ENCODE measurements at regions not wholly inside any gene's neighbourhood (a gene's known extent, or its start where the extent isn't known, plus 50 kb on each side); places are given as distances from the start of the nearest gene placed in this dataset.

DNA sequence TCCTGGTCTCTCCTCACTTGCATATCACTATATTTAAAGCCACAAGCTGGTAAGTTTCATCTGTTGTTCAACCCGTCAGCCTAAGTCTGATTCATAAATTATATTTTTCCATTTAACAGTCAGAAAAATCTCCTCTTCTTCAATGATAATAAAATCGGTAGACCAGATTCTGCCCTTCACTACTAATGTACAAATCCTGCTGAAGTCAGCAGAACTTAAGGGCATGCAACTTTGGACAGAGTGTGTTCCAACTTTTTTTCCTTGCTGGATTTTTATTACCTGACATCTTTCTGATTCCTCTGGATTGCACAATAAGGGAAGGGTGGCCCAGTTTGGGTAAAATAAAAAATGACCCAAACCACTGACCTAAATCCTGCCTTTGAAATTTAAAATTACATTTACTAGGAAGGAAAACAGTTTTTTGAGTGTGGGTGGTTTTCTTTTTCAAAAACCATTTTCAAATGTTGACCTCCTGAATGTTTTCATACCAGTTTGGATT, 125.4 kb upstream of the DIO2 start:
- no peak for DNase-seq (ENCODE audit: low read depth)
- H3K4me3 ChIP-seq (ENCODE audit: low read depth, low read length): no peak overlapping the region
- TF ChIP-seq, protein P1, sequence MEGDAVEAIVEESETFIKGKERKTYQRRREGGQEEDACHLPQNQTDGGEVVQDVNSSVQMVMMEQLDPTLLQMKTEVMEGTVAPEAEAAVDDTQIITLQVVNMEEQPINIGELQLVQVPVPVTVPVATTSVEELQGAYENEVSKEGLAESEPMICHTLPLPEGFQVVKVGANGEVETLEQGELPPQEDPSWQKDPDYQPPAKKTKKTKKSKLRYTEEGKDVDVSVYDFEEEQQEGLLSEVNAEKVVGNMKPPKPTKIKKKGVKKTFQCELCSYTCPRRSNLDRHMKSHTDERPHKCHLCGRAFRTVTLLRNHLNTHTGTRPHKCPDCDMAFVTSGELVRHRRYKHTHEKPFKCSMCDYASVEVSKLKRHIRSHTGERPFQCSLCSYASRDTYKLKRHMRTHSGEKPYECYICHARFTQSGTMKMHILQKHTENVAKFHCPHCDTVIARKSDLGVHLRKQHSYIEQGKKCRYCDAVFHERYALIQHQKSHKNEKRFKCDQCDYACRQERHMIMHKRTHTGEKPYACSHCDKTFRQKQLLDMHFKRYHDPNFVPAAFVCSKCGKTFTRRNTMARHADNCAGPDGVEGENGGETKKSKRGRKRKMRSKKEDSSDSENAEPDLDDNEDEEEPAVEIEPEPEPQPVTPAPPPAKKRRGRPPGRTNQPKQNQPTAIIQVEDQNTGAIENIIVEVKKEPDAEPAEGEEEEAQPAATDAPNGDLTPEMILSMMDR (IDR thresholded peaks at IDR 0.05; ENCODE audit: low read depth, low read length): no peak
- TF ChIP-seq, protein P2, sequence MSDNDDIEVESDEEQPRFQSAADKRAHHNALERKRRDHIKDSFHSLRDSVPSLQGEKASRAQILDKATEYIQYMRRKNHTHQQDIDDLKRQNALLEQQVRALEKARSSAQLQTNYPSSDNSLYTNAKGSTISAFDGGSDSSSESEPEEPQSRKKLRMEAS (IDR thresholded peaks at IDR 0.05; ENCODE audit: low read depth, low read length): no peak
- TF ChIP-seq POLR2A (IDR thresholded peaks at IDR 0.05; ENCODE audit: extremely low read depth, insufficient read length) (no peak), MYC (IDR thresholded peaks at IDR 0.05; ENCODE audit: low read depth, low read length) (no peak)

DNA sequence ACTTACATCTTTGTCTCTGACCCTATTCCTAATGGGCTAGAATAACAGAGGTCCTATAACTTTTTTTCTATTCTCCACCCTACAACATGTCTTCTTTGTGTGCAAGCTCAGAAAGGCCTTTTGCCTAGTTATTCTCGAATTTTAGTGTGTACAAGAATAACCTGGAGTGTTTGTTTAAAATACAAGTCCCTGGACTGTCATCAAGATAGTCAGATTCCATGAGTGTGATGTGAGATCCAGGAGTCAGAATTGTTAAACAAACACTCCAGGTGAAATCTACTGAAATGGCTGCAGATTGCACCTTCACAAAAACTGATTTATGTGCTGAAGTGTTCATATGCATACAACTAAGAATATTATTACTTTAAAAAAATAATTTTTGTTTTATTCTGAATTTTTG, 114.4 kb upstream of the DIO2 start:
- TF ChIP-seq, protein P2 (IDR thresholded peaks at IDR 0.05; ENCODE audit: low read depth, low read length): no peak
- TF ChIP-seq POLR2A (IDR thresholded peaks at IDR 0.05; ENCODE audit: extremely low read depth, insufficient read length) (no peak), MYC (IDR thresholded peaks at IDR 0.05; ENCODE audit: low read depth, low read length) (no peak)
- TF ChIP-seq, protein P1 (IDR thresholded peaks at IDR 0.05; ENCODE audit: low read depth, low read length): no peak
- H3K4me3 ChIP-seq (ENCODE audit: low read depth, low read length): no peak overlapping the region
- DNase-seq (ENCODE audit: low read depth): no peak

DNA sequence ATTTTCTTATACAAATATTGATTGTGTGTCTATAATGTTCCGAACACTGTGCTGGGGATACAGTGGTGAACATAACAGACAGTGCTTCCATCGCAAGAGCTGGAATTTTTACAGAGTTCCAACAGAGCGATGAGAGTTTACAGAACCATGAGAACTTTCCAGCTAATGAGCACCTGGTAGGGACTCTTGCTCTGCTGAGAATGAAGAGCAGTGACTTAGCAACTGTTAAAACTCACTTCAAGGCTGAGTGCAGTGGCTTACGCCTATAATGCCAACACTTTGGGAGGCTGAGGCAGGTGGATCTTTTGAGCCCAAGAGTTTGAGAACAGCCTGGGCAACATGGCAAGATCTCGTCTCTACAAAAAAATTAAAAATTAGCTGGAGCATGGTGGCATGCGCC, 113.8 kb upstream of the DIO2 start:
- no peak overlapping the region for H3K4me3 ChIP-seq (ENCODE audit: low read depth, low read length)
- TF ChIP-seq, protein P1 (IDR thresholded peaks at IDR 0.05; ENCODE audit: low read depth, low read length): no peak
- TF ChIP-seq, protein P2 (IDR thresholded peaks at IDR 0.05; ENCODE audit: low read depth, low read length): no peak
- TF ChIP-seq POLR2A (IDR thresholded peaks at IDR 0.05; ENCODE audit: extremely low read depth, insufficient read length) (no peak), MYC (IDR thresholded peaks at IDR 0.05; ENCODE audit: low read depth, low read length) (no peak)
- no peak for DNase-seq (ENCODE audit: low read depth)

DNA sequence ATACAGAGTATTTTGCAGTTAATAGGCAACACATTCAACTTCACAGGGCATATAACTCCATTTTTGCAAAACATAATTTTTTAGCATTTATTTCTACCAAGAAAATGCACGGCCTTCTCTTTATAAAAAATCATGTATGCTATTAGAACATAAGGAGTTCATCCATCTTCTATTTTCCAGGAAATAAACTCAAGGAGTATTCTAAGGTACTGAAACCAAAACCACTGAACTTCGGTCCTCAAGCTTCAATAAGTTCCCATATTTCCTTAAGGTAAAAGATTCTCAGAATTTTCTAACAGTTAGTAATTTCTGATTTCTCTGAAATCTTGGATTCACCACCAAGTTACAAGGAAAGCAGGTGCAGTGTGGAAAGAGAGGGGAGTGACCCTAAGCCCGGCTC, 113.3 kb upstream of the DIO2 start:
- DNase-seq (ENCODE audit: low read depth): no peak
- no peak overlapping the region for H3K4me3 ChIP-seq (ENCODE audit: low read depth, low read length)
- TF ChIP-seq, protein P1 (IDR thresholded peaks at IDR 0.05; ENCODE audit: low read depth, low read length): no peak
- TF ChIP-seq MYC (IDR thresholded peaks at IDR 0.05; ENCODE audit: low read depth, low read length) (no peak), POLR2A (IDR thresholded peaks at IDR 0.05; ENCODE audit: extremely low read depth, insufficient read length) (no peak)
- TF ChIP-seq, protein P2 (IDR thresholded peaks at IDR 0.05; ENCODE audit: low read depth, low read length): no peak

DNA sequence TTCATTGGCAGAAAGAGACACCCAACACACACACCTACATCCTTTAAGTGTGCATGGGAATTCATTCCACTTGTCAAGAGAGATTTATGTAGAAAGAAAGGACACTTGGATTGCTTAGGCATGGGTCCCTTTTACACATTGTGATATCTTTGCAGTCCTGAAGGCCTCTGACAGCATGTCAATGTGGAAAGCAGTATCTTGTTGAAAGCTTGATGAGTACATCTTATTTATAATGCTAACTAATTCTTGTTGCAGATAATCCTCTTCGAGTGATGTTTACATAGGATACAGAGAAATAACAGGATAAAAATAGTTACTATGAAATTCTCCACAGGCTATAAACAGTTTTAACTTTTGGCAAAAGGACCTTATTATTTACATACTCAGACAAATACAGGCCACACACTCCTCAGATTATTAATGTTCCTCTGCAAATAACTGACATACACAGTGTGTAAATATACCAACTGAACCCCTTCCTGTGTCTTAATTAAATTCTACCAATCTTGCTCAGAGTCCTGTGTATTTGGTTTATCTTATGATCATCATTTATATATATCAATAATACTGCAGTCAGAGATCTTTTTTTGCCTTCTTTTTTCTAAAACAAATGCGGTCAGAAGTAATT, 111.8 kb upstream of the DIO2 start:
- DNase-seq (ENCODE audit: low read depth): no peak
- TF ChIP-seq, protein P1 (IDR thresholded peaks at IDR 0.05; ENCODE audit: low read depth, low read length): no peak
- TF ChIP-seq POLR2A (IDR thresholded peaks at IDR 0.05; ENCODE audit: extremely low read depth, insufficient read length) (no peak), MYC (IDR thresholded peaks at IDR 0.05; ENCODE audit: low read depth, low read length) (no peak)
- TF ChIP-seq, protein P2 (IDR thresholded peaks at IDR 0.05; ENCODE audit: low read depth, low read length): no peak

More for the DNA sequence above, 111.8 kb upstream of the DIO2 start:
- no peak overlapping the region for H3K4me3 ChIP-seq (ENCODE audit: low read depth, low read length)
